ENCODE measurements at regions not wholly inside any gene's neighbourhood (a gene's known extent, or its start where the extent isn't known, plus 50 kb on each side); places are given as distances from the start of the nearest gene placed in this dataset.

DNA sequence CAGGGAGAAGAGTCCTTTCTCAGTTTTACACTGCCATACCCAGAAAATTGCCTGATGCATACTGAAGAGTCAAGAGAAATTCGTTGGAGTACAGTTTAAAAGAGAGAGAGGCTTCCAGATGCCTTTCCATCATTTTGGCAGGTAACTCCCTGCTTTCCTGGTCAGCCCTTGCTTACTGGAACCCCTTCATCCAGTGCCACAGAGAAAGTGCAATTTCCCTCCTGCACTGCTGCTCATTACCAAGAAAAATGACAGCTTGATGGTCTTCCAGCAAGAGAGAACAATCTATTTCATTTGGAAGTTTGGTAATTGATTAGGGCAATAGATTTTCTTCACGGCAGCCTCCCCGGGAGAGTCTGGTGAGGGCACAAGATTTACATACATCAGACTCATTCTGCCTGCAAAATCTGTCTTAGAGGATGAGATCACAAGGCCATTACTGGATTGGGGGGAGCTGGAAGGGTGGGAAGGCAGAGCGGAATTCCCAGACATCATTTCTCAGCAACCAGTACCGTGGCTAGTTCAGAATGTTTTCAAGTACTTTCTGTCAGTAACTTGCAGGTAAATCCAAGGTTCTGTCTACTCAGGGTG, 102.8 kb upstream of the SLC14A2 start:
- TF ChIP-seq CTCF (conservative IDR thresholded peaks at IDR 0.05) (no peak), ZFX (IDR thresholded peaks at IDR 0.05) (no peak)

All from C4-2B (cell line).